D721Med (cell line): ENCODE measurements at regions not wholly inside any gene's neighbourhood (a gene's known extent, or its start where the extent isn't known, plus 50 kb on each side); places are given as distances from the start of the nearest gene placed in this dataset.
"Not testable (repeated sequence)": the region's sequence is repeated elsewhere in the genome, so short reads cannot be mapped to it uniquely, and the experiment has no call there.

Experiments
- DNase-seq: peaks from one replicate; pipeline ENCODE4 v3.0.0; 2011; ENCODE audit warnings: low spot score; ENCODE audit not compliant: insufficient read length
- FAIRE-seq: peaks from 2 replicates; lab custom pipeline; 2011; peaks lifted over from hg19 to GRCh38; lab: Jason Lieb, UNC
- CTCF ChIP-seq: IDR thresholded peaks from 2 replicates; pipeline ENCODE4 v1.5.1; 2012; ENCODE audit warnings: mild to moderate bottlenecking, control low read depth; ENCODE audit not compliant: insufficient read depth; ENCODE audit errors: missing control alignments

GRCh38 chr3:147305533-147306250, 100.7 kb downstream of the ZIC4 start:
- no peak for FAIRE-seq
- no peak for TF ChIP-seq CTCF
- no peak for DNase-seq

DNA sequence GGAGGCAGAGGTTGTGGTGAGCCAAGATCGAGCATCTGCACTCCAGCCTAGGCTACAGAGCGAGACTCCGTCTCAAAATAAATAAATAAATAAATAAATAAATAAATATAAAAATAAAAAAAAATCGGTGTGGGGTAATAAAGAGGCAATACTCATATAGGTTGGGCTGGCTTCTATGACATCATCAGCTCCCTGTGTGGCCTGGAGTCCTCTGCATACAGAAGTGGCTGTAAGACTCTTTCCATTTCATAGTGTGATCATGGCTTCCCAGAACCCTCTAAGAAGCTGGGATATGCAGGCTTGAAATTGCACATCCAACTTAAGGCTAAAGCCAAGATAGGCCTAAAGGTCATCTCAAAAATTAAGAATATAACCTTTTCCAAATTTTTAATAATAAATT, 101.6 kb downstream of the ZIC4 start:
- no peak for DNase-seq
- FAIRE-seq, result no peak
- TF ChIP-seq CTCF, result no peak

GRCh38 chr3:147301781-147302180, 104.6 kb downstream of the ZIC4 start:
- FAIRE-seq, result no peak
- DNase-seq, result no peak

DNA sequence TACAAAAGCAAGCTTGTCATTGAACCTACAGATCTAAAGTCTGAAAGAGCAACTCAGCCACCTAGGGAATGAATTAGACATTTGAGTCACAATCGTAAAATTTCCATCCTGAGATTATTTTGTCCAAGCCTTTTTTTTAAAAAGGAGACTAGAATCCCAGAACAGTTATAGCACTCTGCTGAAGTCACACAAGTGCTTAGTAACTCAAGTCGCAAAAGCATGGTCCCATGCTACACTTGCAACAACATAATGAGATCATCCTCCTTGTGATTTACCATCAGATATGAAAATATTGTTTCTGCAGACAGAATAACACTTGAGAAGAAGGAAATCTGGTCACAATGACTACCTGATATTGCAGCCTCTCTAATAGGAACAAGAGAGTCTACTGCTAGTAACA, 106.7 kb downstream of the ZIC4 start:
- no peak for DNase-seq
- TF ChIP-seq CTCF, result no peak
- no peak for FAIRE-seq

More at GRCh38 chr3:147301781-147302180, 104.6 kb downstream of the ZIC4 start:
- no peak for TF ChIP-seq CTCF

GRCh38 chr3:147298511-147298982, 107.8 kb downstream of the ZIC4 start:
- DNase-seq (no peak), FAIRE-seq (no peak)
- TF ChIP-seq CTCF, result no peak

GRCh38 chr3:147297761-147298350, 108.5 kb downstream of the ZIC4 start:
- no peak for FAIRE-seq
- TF ChIP-seq CTCF, result no peak
- no peak for DNase-seq

DNA sequence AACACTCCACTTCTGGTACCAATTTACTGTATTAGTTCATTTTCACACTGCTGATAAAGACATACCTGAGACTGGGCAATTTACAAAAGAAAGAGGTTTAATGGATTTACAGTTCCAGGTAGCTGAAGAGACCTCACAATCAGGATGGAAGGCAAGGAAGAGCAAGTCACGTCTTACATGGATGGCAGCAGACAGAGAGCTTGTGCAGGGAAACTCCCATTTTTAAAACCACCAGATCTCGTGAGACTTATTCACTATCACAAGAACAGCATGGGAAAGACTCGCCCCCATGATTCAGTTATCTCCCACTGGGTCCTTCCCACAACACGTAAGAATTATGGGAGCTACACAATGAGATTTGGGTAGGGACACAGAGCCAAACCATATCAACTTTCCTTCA, 119.0 kb downstream of the ZIC4 start:
- not testable (repeated sequence) for DNase-seq, FAIRE-seq
